Fibroblast of skin of back (primary cell): ENCODE measurements at regions not wholly inside any gene's neighbourhood (a gene's known extent, or its start where the extent isn't known, plus 50 kb on each side); places are given as distances from the start of the nearest gene placed in this dataset.
"Not testable (repeated sequence)": the region's sequence is repeated elsewhere in the genome, so short reads cannot be mapped to it uniquely, and the experiment has no call there.

ENCODE experiments used
- DNase-seq: peaks from one replicate; pipeline ENCODE4 v3.0.0-alpha.2; 2013

GRCh38 chr12:91721023-91721422 is 424.6 kb downstream of the BTG1 start:
- no peak for DNase-seq

- DNase-seq, result no peak
Observed at GRCh38 chr12:91718326-91718725, 427.3 kb downstream of the BTG1 start.

- no peak for DNase-seq
Observed at GRCh38 chr12:91717804-91718203, 427.8 kb downstream of the BTG1 start.

- DNase-seq, result not testable (repeated sequence)
Observed at GRCh38 chr12:91711925-91712324, 433.7 kb downstream of the BTG1 start.

- DNase-seq, result no peak
Observed at GRCh38 chr12:91706466-91706865, 439.2 kb downstream of the BTG1 start.

GRCh38 chr12:91704446-91704845 is 441.2 kb downstream of the BTG1 start:
- DNase-seq, result peak; percentile 77

- no peak for DNase-seq
Observed at GRCh38 chr12:91703491-91704283, 442.0 kb downstream of the BTG1 start.

GRCh38 chr12:91702843-91703425 is 442.7 kb downstream of the BTG1 start:
- no peak for DNase-seq

- no peak for DNase-seq
Observed at GRCh38 chr12:91695964-91696363, 449.7 kb downstream of the BTG1 start.

GRCh38 chr12:91695406-91695805 is 450.2 kb downstream of the BTG1 start:
- not testable (repeated sequence) for DNase-seq

- DNase-seq, result no peak
Observed at GRCh38 chr12:91690531-91690930, 455.1 kb downstream of the BTG1 start.

- peak; percentile 52 for DNase-seq
Observed at GRCh38 chr12:91687052-91688017, 458.3 kb downstream of the BTG1 start.

- peak; percentile 38 for DNase-seq
Observed at GRCh38 chr12:91685917-91686316, 459.7 kb downstream of the BTG1 start.

- DNase-seq, result no peak
Observed at GRCh38 chr12:91681751-91682150, 463.9 kb downstream of the BTG1 start.

GRCh38 chr12:91680864-91681263 is 464.8 kb downstream of the BTG1 start:
- DNase-seq, result no peak

- DNase-seq, result no peak
Observed at GRCh38 chr12:91677556-91677955, 468.1 kb downstream of the BTG1 start.

- DNase-seq, result no peak
Observed at GRCh38 chr12:91675401-91675800, 470.2 kb downstream of the BTG1 start.

- no peak for DNase-seq
Observed at GRCh38 chr12:91672130-91672529, 473.5 kb downstream of the BTG1 start.

GRCh38 chr12:91667694-91668093 is 478.0 kb downstream of the BTG1 start:
- DNase-seq, result no peak

GRCh38 chr12:91663744-91664143 is 481.1 kb upstream of the DCN start:
- DNase-seq, result no peak

GRCh38 chr12:91663310-91663709 is 480.7 kb upstream of the DCN start:
- no peak for DNase-seq

GRCh38 chr12:91662021-91662420 is 479.4 kb upstream of the DCN start:
- DNase-seq, result no peak

GRCh38 chr12:91657032-91657431 is 474.4 kb upstream of the DCN start:
- DNase-seq, result no peak
